GM21447 (cell line): ENCODE measurements at regions not wholly inside any gene's neighbourhood (a gene's known extent, or its start where the extent isn't known, plus 50 kb on each side); places are given as distances from the start of the nearest gene placed in this dataset.
"Not testable (repeated sequence)": the region's sequence is repeated elsewhere in the genome, so short reads cannot be mapped to it uniquely, and the experiment has no call there.

Source experiments
- ATAC-seq: cut with Tn5 transposase; IDR thresholded peaks from one replicate; pipeline ENCODE4 v1.9.1; 2021; ENCODE audit not compliant: unreplicated experiment

- no peak for ATAC-seq
These were observed 193.4 kb downstream of the CASP12 start for GRCh38 chr11:104704888-104705287.

DNA sequence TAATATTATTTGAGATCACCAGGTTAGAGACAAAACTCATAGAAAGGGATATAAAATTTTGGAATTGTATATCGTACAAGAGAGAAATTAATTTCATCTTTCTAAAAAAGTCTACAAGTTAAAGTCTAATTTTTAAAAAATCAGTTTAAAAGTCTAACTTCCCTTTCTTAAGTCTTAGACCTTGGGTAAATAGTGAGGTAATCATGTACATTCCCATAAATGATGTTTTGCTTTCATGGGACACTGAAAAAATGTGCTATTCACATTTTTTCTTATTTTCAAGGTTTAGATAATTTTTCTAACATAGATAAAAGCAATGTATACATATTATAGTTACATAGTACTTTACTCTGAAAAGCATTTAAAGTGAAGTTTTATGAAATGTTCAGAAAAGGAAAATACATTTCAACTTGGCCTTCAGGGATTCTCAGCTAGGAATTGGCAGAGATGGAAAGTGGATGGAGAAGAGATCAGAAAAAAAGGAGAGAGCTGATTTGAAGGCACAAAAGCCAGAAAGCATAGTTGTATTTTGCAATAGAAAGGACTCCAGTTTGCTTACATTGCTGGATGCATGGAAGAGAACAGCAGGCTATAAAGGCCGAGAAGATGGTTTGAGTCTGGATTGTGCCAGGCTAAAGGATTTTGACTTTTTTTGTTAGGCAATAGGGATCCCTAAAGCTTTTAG is 194.0 kb downstream of the CASP12 start:
- ATAC-seq, result no peak

GRCh38 chr11:104700609-104701008 is 197.7 kb downstream of the CASP12 start:
- no peak for ATAC-seq

- no peak for ATAC-seq
These were observed 198.3 kb downstream of the CASP12 start for GRCh38 chr11:104699981-104700380.

DNA sequence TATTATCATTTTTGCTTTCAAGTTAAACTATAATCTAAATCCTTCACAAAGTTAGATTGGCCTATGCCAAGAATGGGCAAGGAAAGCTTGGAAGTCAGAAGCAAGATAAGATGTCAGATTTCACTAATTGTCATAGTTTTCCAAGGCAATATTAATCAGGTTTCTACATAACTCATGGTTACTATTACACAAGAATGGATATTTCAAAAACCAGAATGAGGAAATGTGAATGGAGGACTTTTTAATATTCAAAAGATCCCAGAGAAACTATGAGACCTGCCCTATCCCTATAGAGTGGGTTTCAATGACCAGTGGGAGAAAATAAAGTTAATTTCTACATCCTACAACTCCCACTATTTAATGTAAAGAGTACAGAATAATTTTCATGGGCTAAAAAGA is 203.2 kb downstream of the CASP12 start:
- no peak for ATAC-seq

DNA sequence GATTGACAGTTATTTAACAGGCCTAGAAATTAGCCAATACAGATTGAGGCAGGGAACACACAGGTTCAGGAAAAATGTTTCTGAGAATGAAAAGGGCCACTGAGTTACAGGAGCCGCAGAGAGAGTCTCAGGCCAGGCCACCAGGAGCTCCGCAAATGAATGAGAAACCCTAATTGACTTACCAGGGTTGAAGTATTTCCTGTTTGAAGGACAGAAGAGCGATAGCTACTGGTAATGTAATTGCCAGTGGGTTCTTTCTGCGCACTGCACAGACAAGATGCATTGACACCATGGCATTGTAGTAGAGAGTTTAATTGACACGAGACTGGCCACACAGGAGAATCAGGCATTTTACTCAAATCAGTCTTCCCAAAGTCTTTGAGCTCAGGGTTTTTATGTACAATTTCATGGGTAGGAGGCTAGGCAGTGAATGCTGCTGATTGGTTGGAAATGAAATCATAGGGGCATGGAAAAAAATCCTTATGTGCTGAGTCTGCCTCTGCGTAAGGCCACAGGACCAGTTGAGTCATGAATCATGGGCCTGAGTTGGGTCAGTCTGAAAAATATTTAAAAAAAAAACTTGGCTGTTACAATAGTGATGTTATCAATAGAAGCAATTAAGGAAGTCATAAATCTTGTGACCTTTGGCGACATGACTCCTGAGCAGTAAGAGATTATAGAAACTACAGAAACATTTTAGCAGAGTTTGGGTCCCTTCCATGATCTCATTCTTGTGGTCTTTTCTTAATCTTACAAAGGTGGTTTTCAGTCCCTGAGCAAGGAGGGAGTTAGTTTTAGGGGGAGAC is 203.8 kb downstream of the CASP12 start:
- no peak for ATAC-seq

DNA sequence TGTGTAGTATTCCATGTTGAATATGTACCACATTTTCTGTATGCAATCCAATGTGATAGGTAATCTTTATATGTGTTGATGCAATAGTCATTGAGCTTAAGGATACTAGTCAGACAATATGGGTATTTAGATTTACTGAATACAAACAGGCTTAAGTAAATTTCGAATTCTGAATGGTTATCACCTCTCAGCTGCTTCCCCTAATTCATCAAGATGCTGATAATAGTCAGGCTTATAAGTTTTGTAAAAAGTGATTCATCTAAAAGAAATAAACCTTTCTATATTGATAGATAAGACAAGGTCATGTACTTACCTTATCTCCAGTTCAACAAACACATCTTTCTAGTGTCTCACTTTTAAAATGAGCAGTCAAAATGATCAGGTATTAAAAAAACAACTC is 205.5 kb downstream of the CASP12 start:
- no peak for ATAC-seq

DNA sequence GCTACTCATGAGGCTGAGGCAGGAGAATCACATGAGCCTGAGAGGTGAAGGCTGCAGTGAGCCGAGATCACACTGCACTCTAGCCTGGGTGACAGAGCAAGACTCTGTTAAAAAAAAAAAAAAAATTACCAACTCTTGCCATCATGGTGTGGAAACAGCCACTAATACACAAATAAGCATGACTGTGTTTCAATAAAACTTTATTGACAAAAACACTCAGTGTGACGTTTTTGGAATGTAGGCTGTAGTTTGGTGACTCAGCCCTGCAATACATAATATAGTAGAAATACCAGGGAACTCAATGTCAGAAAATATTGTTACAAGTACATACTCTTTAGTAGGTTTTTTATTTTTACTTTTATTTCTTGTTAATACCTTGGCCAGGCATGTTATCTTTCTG is 207.1 kb downstream of the CASP12 start:
- no peak for ATAC-seq

GRCh38 chr11:104690241-104690640 is 208.0 kb downstream of the CASP12 start:
- ATAC-seq, result no peak

GRCh38 chr11:104688731-104689130 is 209.5 kb downstream of the CASP12 start:
- no peak for ATAC-seq

- ATAC-seq, result no peak
These were observed 216.1 kb downstream of the CASP12 start for GRCh38 chr11:104682206-104682605.

GRCh38 chr11:104679258-104679657 is 219.0 kb downstream of the CASP12 start:
- ATAC-seq, result no peak

GRCh38 chr11:104678408-104678807 is 219.9 kb downstream of the CASP12 start:
- no peak for ATAC-seq

DNA sequence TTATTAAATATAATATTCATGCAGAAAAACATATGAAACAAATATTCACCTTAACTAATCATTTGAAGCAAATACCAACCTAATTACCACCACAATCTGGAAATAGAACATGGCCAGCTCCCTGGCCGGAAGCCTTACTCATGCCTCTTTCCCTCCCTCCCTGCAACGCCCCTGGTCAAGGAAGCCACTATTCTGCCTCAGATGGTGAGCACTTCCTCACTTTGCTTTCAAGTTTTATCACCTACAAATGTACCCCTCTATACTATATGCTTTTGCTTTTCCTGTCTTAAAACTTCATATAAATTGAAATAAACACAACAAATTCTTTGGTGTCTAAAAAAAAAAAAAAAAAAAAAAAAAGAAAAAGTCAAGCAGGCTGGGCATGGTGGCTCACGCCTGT is 221.2 kb downstream of the CASP12 start:
- not testable (repeated sequence) for ATAC-seq

GRCh38 chr11:104672897-104673296 is 225.4 kb downstream of the CASP12 start:
- ATAC-seq, result no peak

GRCh38 chr11:104668797-104669463 is 229.3 kb downstream of the CASP12 start:
- ATAC-seq, result no peak

GRCh38 chr11:104666624-104667023 is 231.6 kb downstream of the CASP12 start:
- no peak for ATAC-seq

- ATAC-seq, result no peak
These were observed 232.6 kb downstream of the CASP12 start for GRCh38 chr11:104665641-104666040.

DNA sequence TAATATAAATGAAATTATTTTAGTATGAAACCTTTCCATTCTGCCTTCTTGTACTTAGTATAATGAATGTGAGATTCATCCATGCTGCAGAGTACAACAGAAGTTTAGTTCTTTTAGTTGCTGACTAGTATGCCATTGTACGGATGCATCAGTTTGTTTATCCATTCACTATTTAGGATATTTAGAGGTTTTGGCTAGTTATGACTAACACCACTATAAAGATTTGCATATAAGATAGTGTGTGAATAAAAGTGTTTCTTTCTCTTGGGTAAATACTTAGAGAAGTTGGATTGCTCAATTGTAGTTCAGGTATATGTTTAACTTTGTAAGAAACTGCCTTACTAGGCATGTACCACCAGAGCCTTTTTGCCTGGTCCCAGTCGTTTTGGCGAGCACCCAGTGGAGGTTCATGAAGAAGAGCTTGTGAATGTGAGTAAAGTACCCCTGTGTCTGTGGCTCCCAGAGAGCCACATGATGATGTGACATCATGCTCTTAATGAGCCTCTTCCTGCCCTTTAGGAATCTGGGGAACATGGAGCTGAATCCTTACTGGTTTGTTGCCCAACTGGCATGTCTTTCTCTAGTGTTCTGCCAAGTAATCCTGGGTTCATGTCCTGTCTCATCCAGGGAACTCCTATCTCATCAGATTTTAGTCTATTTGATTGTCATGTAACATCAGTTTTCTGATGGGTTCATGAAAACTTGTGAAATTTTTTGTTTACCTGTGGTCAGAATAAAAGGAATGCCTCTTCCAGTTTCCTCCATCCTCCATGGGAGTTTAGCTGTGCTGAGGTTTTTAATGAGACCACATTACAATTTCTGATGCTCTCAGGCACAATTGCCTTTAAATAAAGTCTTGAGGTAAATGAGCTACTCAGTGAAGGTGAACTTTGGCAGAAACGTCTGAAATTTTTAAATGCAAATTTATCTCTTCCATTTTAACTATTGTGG is 234.8 kb downstream of the CASP12 start:
- no peak for ATAC-seq

DNA sequence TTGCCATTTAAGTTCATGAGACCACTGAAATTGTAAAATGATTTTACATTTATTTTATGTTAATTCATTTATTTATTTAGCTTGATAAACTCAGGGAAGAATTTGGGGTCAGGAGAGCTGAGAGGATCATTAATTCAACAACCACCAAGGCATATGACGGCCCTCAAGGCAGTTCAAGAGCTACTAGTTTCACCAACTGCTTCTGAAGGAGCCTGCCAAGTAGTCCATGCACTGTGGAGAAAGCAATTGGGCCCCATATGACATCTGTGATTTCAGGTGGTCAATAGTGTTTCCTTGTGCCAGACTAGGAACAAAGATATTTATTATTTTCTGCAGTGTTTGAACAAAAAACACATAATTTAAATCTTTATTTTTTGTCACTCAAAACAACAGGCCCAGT is 236.4 kb downstream of the CASP12 start:
- ATAC-seq, result no peak

GRCh38 chr11:104661471-104661870 is 236.8 kb downstream of the CASP12 start:
- no peak for ATAC-seq
